ENCODE measurements at regions not wholly inside any gene's neighbourhood (a gene's known extent, or its start where the extent isn't known, plus 50 kb on each side); places are given as distances from the start of the nearest gene placed in this dataset.
"Not testable (repeated sequence)": the region's sequence is repeated elsewhere in the genome, so short reads cannot be mapped to it uniquely, and the experiment has no call there.

- Histone ChIP-seq H3K27me3 (ENCODE audit: insufficient read depth, poor library complexity, severe bottlenecking) (no peaks in the 10 kb centered on the region), H3K4me3 (ENCODE audit: severe bottlenecking) (no peak overlapping the region), H3K36me3 (ENCODE audit: low read depth) (no peaks in the 10 kb centered on the region), H3K9me3 (ENCODE audit: severe bottlenecking) (no peaks in the 10 kb centered on the region), H3K27ac (ENCODE audit: poor library complexity, severe bottlenecking) (no peak overlapping the region), H3K4me1 (ENCODE audit: insufficient read depth, poor library complexity, severe bottlenecking) (no peaks in the 10 kb centered on the region)
- ATAC-seq (ENCODE audit: low read depth) (no peak), DNase-seq (ENCODE audit: low spot score) (no peak)
- TF ChIP-seq, protein P1, sequence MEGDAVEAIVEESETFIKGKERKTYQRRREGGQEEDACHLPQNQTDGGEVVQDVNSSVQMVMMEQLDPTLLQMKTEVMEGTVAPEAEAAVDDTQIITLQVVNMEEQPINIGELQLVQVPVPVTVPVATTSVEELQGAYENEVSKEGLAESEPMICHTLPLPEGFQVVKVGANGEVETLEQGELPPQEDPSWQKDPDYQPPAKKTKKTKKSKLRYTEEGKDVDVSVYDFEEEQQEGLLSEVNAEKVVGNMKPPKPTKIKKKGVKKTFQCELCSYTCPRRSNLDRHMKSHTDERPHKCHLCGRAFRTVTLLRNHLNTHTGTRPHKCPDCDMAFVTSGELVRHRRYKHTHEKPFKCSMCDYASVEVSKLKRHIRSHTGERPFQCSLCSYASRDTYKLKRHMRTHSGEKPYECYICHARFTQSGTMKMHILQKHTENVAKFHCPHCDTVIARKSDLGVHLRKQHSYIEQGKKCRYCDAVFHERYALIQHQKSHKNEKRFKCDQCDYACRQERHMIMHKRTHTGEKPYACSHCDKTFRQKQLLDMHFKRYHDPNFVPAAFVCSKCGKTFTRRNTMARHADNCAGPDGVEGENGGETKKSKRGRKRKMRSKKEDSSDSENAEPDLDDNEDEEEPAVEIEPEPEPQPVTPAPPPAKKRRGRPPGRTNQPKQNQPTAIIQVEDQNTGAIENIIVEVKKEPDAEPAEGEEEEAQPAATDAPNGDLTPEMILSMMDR (IDR thresholded peaks at IDR 0.05; ENCODE audit: poor library complexity, severe bottlenecking), result no peak
Observed at GRCh38 chr4:187088070-187088799, 364.6 kb upstream of the FAT1 start.

- ATAC-seq (ENCODE audit: low read depth), result no peak
- no peaks in the 10 kb centered on the region for H3K36me3 ChIP-seq (ENCODE audit: low read depth)
- H3K9me3 ChIP-seq (ENCODE audit: severe bottlenecking), result no peaks in the 10 kb centered on the region
- H3K27ac ChIP-seq (ENCODE audit: poor library complexity, severe bottlenecking), result no peak overlapping the region
- no peak overlapping the region for H3K4me3 ChIP-seq (ENCODE audit: severe bottlenecking)
- TF ChIP-seq, protein P1 (IDR thresholded peaks at IDR 0.05; ENCODE audit: poor library complexity, severe bottlenecking), result no peak
- no peak for DNase-seq (ENCODE audit: low spot score)
- no peaks in the 10 kb centered on the region for H3K27me3 ChIP-seq (ENCODE audit: insufficient read depth, poor library complexity, severe bottlenecking)
- no peaks in the 10 kb centered on the region for H3K4me1 ChIP-seq (ENCODE audit: insufficient read depth, poor library complexity, severe bottlenecking)
Observed at GRCh38 chr4:187090401-187090800, 366.7 kb upstream of the FAT1 start.

GRCh38 chr4:187090832-187091231 lies 367.2 kb upstream of the FAT1 start:
- H3K4me3 ChIP-seq (ENCODE audit: severe bottlenecking); ATAC-seq (ENCODE audit: low read depth); H3K27me3 ChIP-seq (ENCODE audit: insufficient read depth, poor library complexity, severe bottlenecking); H3K4me1 ChIP-seq (ENCODE audit: insufficient read depth, poor library complexity, severe bottlenecking); H3K9me3 ChIP-seq (ENCODE audit: severe bottlenecking); H3K36me3 ChIP-seq (ENCODE audit: low read depth); DNase-seq (ENCODE audit: low spot score); H3K27ac ChIP-seq (ENCODE audit: poor library complexity, severe bottlenecking): not testable (repeated sequence)

DNA sequence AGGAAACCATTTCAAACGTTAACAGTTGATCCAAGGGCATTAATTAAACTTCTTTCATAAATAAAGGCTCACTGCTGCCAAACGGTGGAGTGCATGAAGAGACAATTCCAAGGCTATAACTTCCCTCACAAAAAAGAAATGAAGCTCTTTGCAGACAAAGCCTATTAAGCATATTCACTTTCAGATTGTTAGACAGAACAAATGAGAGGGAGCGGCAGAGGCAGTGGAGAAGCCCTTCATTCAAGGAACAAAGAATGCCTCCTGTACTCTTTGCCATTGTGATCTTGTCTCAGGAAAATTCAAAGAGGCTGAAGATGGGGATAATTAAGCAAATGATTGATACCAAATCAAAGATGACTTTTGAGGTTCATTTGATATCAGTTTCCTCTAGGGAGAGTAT lies 370.5 kb upstream of the FAT1 start:
- ATAC-seq (ENCODE audit: low read depth), result no peak
- no peaks in the 10 kb centered on the region for H3K36me3 ChIP-seq (ENCODE audit: low read depth)
- no peaks in the 10 kb centered on the region for H3K4me1 ChIP-seq (ENCODE audit: insufficient read depth, poor library complexity, severe bottlenecking)
- H3K9me3 ChIP-seq (ENCODE audit: severe bottlenecking), result peaks cover 2% of the 10 kb centered on the region
- DNase-seq (ENCODE audit: low spot score), result no peak
- no peak overlapping the region for H3K27ac ChIP-seq (ENCODE audit: poor library complexity, severe bottlenecking)
- TF ChIP-seq, protein P1 (IDR thresholded peaks at IDR 0.05; ENCODE audit: poor library complexity, severe bottlenecking), result no peak
- no peaks in the 10 kb centered on the region for H3K27me3 ChIP-seq (ENCODE audit: insufficient read depth, poor library complexity, severe bottlenecking)
- no peak overlapping the region for H3K4me3 ChIP-seq (ENCODE audit: severe bottlenecking)

GRCh38 chr4:187098429-187098828 lies 374.8 kb upstream of the FAT1 start:
- ATAC-seq (ENCODE audit: low read depth), result no peak
- Histone ChIP-seq H3K9me3 (ENCODE audit: severe bottlenecking) (peaks cover 2% of the 10 kb centered on the region), H3K4me1 (ENCODE audit: insufficient read depth, poor library complexity, severe bottlenecking) (no peaks in the 10 kb centered on the region), H3K27me3 (ENCODE audit: insufficient read depth, poor library complexity, severe bottlenecking) (no peaks in the 10 kb centered on the region), H3K4me3 (ENCODE audit: severe bottlenecking) (no peak overlapping the region), H3K27ac (ENCODE audit: poor library complexity, severe bottlenecking) (no peak overlapping the region), H3K36me3 (ENCODE audit: low read depth) (no peaks in the 10 kb centered on the region)
- TF ChIP-seq, protein P1 (IDR thresholded peaks at IDR 0.05; ENCODE audit: poor library complexity, severe bottlenecking), result no peak
- DNase-seq (ENCODE audit: low spot score), result no peak

All from RWPE2 (cell line).